Activated naive CD4-positive, alpha-beta T cell treated with anti-CD3 and anti-CD28 coated beads, Interleukin-2, amount 50 U/mL, for 72 hours (primary cell): ENCODE measurements at regions not wholly inside any gene's neighbourhood (a gene's known extent, or its start where the extent isn't known, plus 50 kb on each side); places are given as distances from the start of the nearest gene placed in this dataset.

Source experiments
- ATAC-seq, 2 donors: fragments of 150-1000 bp; cut with Tn5 transposase; 2 replicates each; pipeline ENCODE4 v1.10.0; 2021; ENCODE audit warnings: mild to moderate bottlenecking in 2 of 2, moderate library complexity in 2 of 2
- DNase-seq, 2 donors: peaks; one replicate each; pipeline ENCODE4 v3.0.0; 2021 to 2022; ENCODE audit warnings: low spot score in 2 of 2
- H3K27ac Mint-ChIP-seq, 2 donors: one replicate each; pipeline ENCODE4 v1.8.0; 2022; ENCODE audit warnings: mild to moderate bottlenecking in 2 of 2, mixed read lengths in 2 of 2
- H3K36me3 Mint-ChIP-seq, 2 donors: one replicate each; pipeline ENCODE4 v1.8.0; 2022; ENCODE audit warnings: mixed read lengths in 2 of 2
- H3K9me3 Mint-ChIP-seq, 2 donors: one replicate each; pipeline ENCODE4 v1.8.0; 2022; ENCODE audit warnings: mixed read lengths in 2 of 2

DNA sequence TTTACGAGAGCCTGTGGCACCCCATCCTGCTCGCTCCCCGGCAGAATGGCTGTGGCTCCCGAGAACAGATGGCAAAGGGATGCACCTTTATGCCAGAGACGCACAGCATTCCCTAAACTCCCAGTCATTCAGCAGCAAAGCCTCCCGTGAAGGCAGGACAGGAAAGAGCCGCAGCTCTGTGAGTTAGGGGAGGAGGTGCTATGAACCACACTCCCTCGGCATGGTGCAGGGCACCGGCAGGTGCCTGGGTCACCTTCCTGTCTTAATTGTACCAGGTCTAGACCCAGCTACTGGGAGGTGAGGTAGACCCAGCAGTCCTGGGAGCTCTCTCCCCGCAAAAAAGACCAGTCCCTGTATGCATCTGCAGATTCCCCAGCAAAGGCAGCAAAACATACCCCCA, 149.8 kb downstream of the TWIST2 start:
- ATAC-seq, result no peak
- H3K36me3 Mint-ChIP-seq, result peaks cover 10 to 18% of the 10 kb centered on the region in 2 donors
- H3K9me3 Mint-ChIP-seq, result peaks cover 11 to 17% of the 10 kb centered on the region in 2 donors
- H3K27ac Mint-ChIP-seq, result no peak overlapping the region
- no peak for DNase-seq
